ENCODE measurements at regions not wholly inside any gene's neighbourhood (a gene's known extent, or its start where the extent isn't known, plus 50 kb on each side); places are given as distances from the start of the nearest gene placed in this dataset.
"Not testable (repeated sequence)": the region's sequence is repeated elsewhere in the genome, so short reads cannot be mapped to it uniquely, and the experiment has no call there.

- H3K79me2 ChIP-seq (ENCODE audit: insufficient read depth, low read depth, low read length) = no peaks in the 10 kb centered on the region
- H3K4me1 ChIP-seq (ENCODE audit: insufficient read depth, low read length, poor library complexity, severe bottlenecking) = no peaks in the 10 kb centered on the region
- no peak overlapping the region for H2AFZ ChIP-seq (ENCODE audit: low read length)
- no peak overlapping the region for H3K4me2 ChIP-seq (ENCODE audit: low read length)
- no peaks in the 10 kb centered on the region for H3K9me2 ChIP-seq (ENCODE audit: insufficient read depth, low read length)
- no TSS peak for BruUV-seq (replicated peaks)
- ChIA-PET CTCF (ENCODE audit: unreplicated experiment) (no interaction called here), POLR2A (no interaction called here)
- no peaks in the 10 kb centered on the region for H3K9me3 ChIP-seq (ENCODE audit: low read length)
- intact Hi-C loops (cut with micrococcal nuclease; ENCODE audit: unreplicated experiment) = no loop called here
- no peaks in the 10 kb centered on the region for H3K36me3 ChIP-seq (ENCODE audit: insufficient read depth, low read length)
- DNase-seq (ENCODE audit: low spot score) = no peak
- no peak overlapping the region for H3K4me3 ChIP-seq (ENCODE audit: low read depth, low read length, poor library complexity, severe bottlenecking)
- TF ChIP-seq EZH2phosphoT487 (IDR thresholded peaks at IDR 0.05; ENCODE audit: borderline replicate concordance, low read depth, low read length) = no peak
- TF ChIP-seq CTCF (conservative IDR thresholded peaks at IDR 0.05; ENCODE audit: low read length) = no peak
- H3K27ac ChIP-seq (ENCODE audit: low read depth, low read length, poor library complexity, severe bottlenecking) = no peak overlapping the region
- H4K20me1 ChIP-seq (ENCODE audit: insufficient read depth, low read length) = no peaks in the 10 kb centered on the region
Observed at GRCh38 chr6:56874328-56874727, 80.6 kb upstream of the BEND6 start.

DNA sequence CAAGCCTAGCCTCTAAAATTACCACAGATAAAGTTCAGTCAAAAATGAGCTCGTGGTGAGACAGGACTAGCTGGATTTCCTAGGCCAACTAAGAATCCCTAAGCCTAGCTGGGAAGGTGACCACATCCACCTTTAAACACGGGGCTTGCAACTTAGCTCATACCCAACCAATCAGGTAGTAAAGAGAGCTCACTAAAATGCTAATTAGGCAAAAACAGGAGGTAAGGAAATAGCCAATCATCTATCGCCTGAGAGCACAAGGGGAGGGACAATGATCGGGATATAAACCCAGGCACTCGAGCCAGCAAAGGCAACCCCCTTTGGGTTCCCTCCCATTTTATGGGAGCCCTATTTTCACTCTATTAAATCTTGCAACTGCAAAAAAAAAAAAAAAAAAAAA lies 84.9 kb upstream of the BEND6 start:
- BruUV-seq (replicated peaks); H3K4me3 ChIP-seq (ENCODE audit: low read depth, low read length, poor library complexity, severe bottlenecking); H3K36me3 ChIP-seq (ENCODE audit: insufficient read depth, low read length); H3K27ac ChIP-seq (ENCODE audit: low read depth, low read length, poor library complexity, severe bottlenecking); CTCF ChIA-PET (ENCODE audit: unreplicated experiment); H3K4me2 ChIP-seq (ENCODE audit: low read length); intact Hi-C loops (cut with micrococcal nuclease; ENCODE audit: unreplicated experiment); DNase-seq (ENCODE audit: low spot score); H4K20me1 ChIP-seq (ENCODE audit: insufficient read depth, low read length); H3K9me3 ChIP-seq (ENCODE audit: low read length); H3K79me2 ChIP-seq (ENCODE audit: insufficient read depth, low read depth, low read length); H2AFZ ChIP-seq (ENCODE audit: low read length); H3K4me1 ChIP-seq (ENCODE audit: insufficient read depth, low read length, poor library complexity, severe bottlenecking); H3K9me2 ChIP-seq (ENCODE audit: insufficient read depth, low read length): not testable (repeated sequence)
- POLR2A ChIA-PET = interaction anchor here (1.0 kb wide), 1 partner anchor 19 kb away, joined by 4 read pairs; no protein-coding TSS in a partner anchor

DNA sequence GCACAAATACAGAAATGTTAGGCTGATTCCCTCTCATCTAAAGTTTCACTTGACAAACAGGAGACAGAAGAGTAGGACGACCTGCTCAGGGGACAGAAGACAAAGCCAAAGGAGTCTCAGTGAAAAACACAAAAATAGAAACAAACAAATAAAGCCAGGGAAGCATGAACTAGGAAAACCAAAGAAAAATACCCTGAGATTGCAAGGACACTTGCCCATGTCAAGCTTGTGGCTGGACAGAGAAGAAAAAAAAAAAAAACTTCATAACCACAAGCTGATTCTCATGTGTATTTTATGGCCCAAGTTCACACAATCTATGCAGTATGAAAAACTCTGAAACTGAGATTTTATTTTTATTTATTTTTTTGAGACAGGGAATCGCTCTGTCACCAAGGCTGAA lies 85.6 kb upstream of the BEND6 start:
- Histone ChIP-seq H3K36me3 (ENCODE audit: insufficient read depth, low read length) (no peaks in the 10 kb centered on the region), H3K27ac (ENCODE audit: low read depth, low read length, poor library complexity, severe bottlenecking) (no peak overlapping the region), H3K9me2 (ENCODE audit: insufficient read depth, low read length) (no peaks in the 10 kb centered on the region), H3K4me1 (ENCODE audit: insufficient read depth, low read length, poor library complexity, severe bottlenecking) (no peaks in the 10 kb centered on the region), H4K20me1 (ENCODE audit: insufficient read depth, low read length) (no peaks in the 10 kb centered on the region), H3K4me3 (ENCODE audit: low read depth, low read length, poor library complexity, severe bottlenecking) (no peak overlapping the region), H3K9me3 (ENCODE audit: low read length) (no peaks in the 10 kb centered on the region), H3K79me2 (ENCODE audit: insufficient read depth, low read depth, low read length) (no peaks in the 10 kb centered on the region), H2AFZ (ENCODE audit: low read length) (no peak overlapping the region), H3K4me2 (ENCODE audit: low read length) (no peak overlapping the region)
- ChIA-PET CTCF (ENCODE audit: unreplicated experiment) (no interaction called here), POLR2A (interaction anchor here (0.5 to 1.0 kb wide), 3 partner anchors 19 to 215 kb away, joined by 3 to 7 read pairs (median 4); no protein-coding TSS in a partner anchor)
- TF ChIP-seq CTCF (conservative IDR thresholded peaks at IDR 0.05; ENCODE audit: low read length) = no peak
- no TSS peak for BruUV-seq (replicated peaks)
- no peak for DNase-seq (ENCODE audit: low spot score)
- intact Hi-C loops (cut with micrococcal nuclease; ENCODE audit: unreplicated experiment) = no loop called here

Data from OCI-LY7 (cell line).